H9 (cell line): ENCODE measurements at regions not wholly inside any gene's neighbourhood (a gene's known extent, or its start where the extent isn't known, plus 50 kb on each side); places are given as distances from the start of the nearest gene placed in this dataset.

Source experiments
- DNase-seq: peaks from one replicate; pipeline ENCODE4 v3.0.0-alpha.2; 2017
- H2AFZ ChIP-seq: one replicate; pipeline ENCODE4 v1.6.1; 2013; ENCODE audit warnings: mild to moderate bottlenecking, low read length, control low read depth, moderate library complexity
- H2AK5ac ChIP-seq: 2 replicates; pipeline ENCODE4 v1.6.1; 2013; ENCODE audit warnings: low read length, control low read depth, mixed read lengths; ENCODE audit not compliant: insufficient read length
- H2BK120ac ChIP-seq: one replicate; pipeline ENCODE4 v1.6.1; 2013; ENCODE audit warnings: low read depth, mild to moderate bottlenecking, low read length, control low read depth, inconsistent platforms; ENCODE audit not compliant: poor library complexity, severe bottlenecking
- H2BK12ac ChIP-seq: 2 replicates; pipeline ENCODE4 v1.6.1; 2013; ENCODE audit warnings: low read length, control low read depth, mixed read lengths, low read depth; ENCODE audit not compliant: insufficient read length
- H2BK15ac ChIP-seq: 2 replicates; pipeline ENCODE4 v1.6.1; 2013; ENCODE audit warnings: low read depth, low read length, control low read depth
- H2BK20ac ChIP-seq: one replicate; pipeline ENCODE4 v1.6.1; 2013; ENCODE audit warnings: low read depth, mild to moderate bottlenecking, low read length, control low read depth, inconsistent platforms; ENCODE audit not compliant: poor library complexity, severe bottlenecking
- H2BK5ac ChIP-seq: 2 replicates; pipeline ENCODE4 v1.6.1; 2013; ENCODE audit warnings: low read length, control low read depth, mixed read lengths; ENCODE audit not compliant: insufficient read length
- H3K14ac ChIP-seq: 2 replicates; pipeline ENCODE4 v1.6.1; 2013; ENCODE audit warnings: low read length, control low read depth; ENCODE audit not compliant: insufficient read depth
- H3K18ac ChIP-seq: 2 replicates; pipeline ENCODE4 v1.6.1; 2013; ENCODE audit warnings: low read depth, mild to moderate bottlenecking, mixed read lengths, low read length, control low read depth; ENCODE audit not compliant: insufficient read length
- H3K23ac ChIP-seq: 2 replicates; pipeline ENCODE4 v1.6.1; 2013; ENCODE audit warnings: low read length, control low read depth, mixed read lengths, low read depth; ENCODE audit not compliant: insufficient read length
- H3K23me2 ChIP-seq: 2 replicates; pipeline ENCODE4 v1.6.1; 2013; ENCODE audit warnings: low read depth, mild to moderate bottlenecking, mixed read lengths, low read length, control low read depth; ENCODE audit not compliant: insufficient read length, poor library complexity, severe bottlenecking
- H3K27ac ChIP-seq: 2 replicates; pipeline ENCODE4 v1.5.1; 2013; ENCODE audit warnings: low read length, control low read depth, mixed read lengths, low read depth; ENCODE audit not compliant: insufficient read length
- H3K27me3 ChIP-seq: 2 replicates; pipeline ENCODE4 v1.6.1; 2013; ENCODE audit warnings: low read length, control low read depth, inconsistent platforms; ENCODE audit not compliant: insufficient read depth
- H3K4ac ChIP-seq: 2 replicates; pipeline ENCODE4 v1.6.1; 2013; ENCODE audit warnings: low read depth, mild to moderate bottlenecking, control low read depth, inconsistent platforms, low read length, moderate library complexity
- H3K4me1 ChIP-seq: 2 replicates; pipeline ENCODE4 v1.6.1; 2013; ENCODE audit warnings: low read length, control low read depth, inconsistent platforms; ENCODE audit not compliant: insufficient read depth
- H3K4me2 ChIP-seq: 2 replicates; pipeline ENCODE4 v1.6.1; 2013; ENCODE audit warnings: low read length, control low read depth, mixed read lengths; ENCODE audit not compliant: insufficient read length, insufficient read depth
- H3K56ac ChIP-seq: 2 replicates; pipeline ENCODE4 v1.6.1; 2013; ENCODE audit warnings: low read depth, mild to moderate bottlenecking, mixed read lengths, low read length, control low read depth; ENCODE audit not compliant: insufficient read length
- H3K79me1 ChIP-seq: 2 replicates; pipeline ENCODE4 v1.6.1; 2013; ENCODE audit warnings: low read depth, mild to moderate bottlenecking, moderate library complexity, low read length, control low read depth, inconsistent platforms; ENCODE audit not compliant: insufficient read depth, poor library complexity, severe bottlenecking
- H3K79me2 ChIP-seq: 2 replicates; pipeline ENCODE4 v1.6.1; 2013; ENCODE audit warnings: low read length, control low read depth, inconsistent platforms; ENCODE audit not compliant: insufficient read depth
- H3K9ac ChIP-seq: 2 replicates; pipeline ENCODE4 v1.6.1; 2013; ENCODE audit warnings: low read length, control low read depth, mixed read lengths; ENCODE audit not compliant: insufficient read length; ENCODE audit errors: extremely low read depth
- H3K9me3 ChIP-seq: one replicate; pipeline ENCODE4 v1.6.1; 2013; ENCODE audit warnings: low read depth, low read length, inconsistent platforms; ENCODE audit not compliant: control insufficient read depth
- H3T11ph ChIP-seq: one replicate; pipeline ENCODE4 v1.6.1; 2013; ENCODE audit warnings: mild to moderate bottlenecking, low read length, control low read depth, inconsistent platforms
- H4K20me1 ChIP-seq: one replicate; pipeline ENCODE4 v1.6.1; 2013; ENCODE audit not compliant: control insufficient read depth, insufficient read length, insufficient read depth
- H4K5ac ChIP-seq: 2 replicates; pipeline ENCODE4 v1.6.1; 2013; ENCODE audit warnings: low read depth, mild to moderate bottlenecking, mixed read lengths, low read length, control low read depth; ENCODE audit not compliant: insufficient read length
- H4K8ac ChIP-seq: replicated peaks from 2 replicates; pipeline ENCODE4 v1.6.1; 2013; ENCODE audit warnings: low read length, control low read depth, mixed read lengths, low read depth; ENCODE audit not compliant: insufficient read length
- H4K91ac ChIP-seq: 2 replicates; pipeline ENCODE4 v1.6.1; 2013; ENCODE audit warnings: low read depth, mild to moderate bottlenecking, moderate library complexity, mixed read lengths, low read length, control low read depth; ENCODE audit not compliant: insufficient read length
- H3K27ac Mint-ChIP-seq, 3 experiments: 2 replicates in 2 of 3; 3 replicates in 1 of 3; pipeline ENCODE4 v1.8.0; 2020 to 2021; ENCODE audit warnings: mixed read lengths in 3 of 3, mild to moderate bottlenecking in 1 of 3, moderate library complexity in 1 of 3
- H3K27me3 Mint-ChIP-seq: 2 replicates; pipeline ENCODE4 v1.8.0; 2021; ENCODE audit warnings: low read depth, mild to moderate bottlenecking, moderate library complexity, mixed read lengths
- H3K36me3 Mint-ChIP-seq, 3 experiments: 2 replicates in 2 of 3; 3 replicates in 1 of 3; pipeline ENCODE4 v1.8.0; 2020 to 2021; ENCODE audit warnings: low read depth in 3 of 3, mixed read lengths in 3 of 3; ENCODE audit not compliant: insufficient read depth in 1 of 3
- H3K4me1 Mint-ChIP-seq, 2 experiments: 2 replicates each; pipeline ENCODE4 v1.8.0; 2020; ENCODE audit warnings: mixed read lengths in 2 of 2
- H3K4me3 Mint-ChIP-seq, 2 experiments: 2 replicates in 1 of 2; 3 replicates in 1 of 2; pipeline ENCODE4 v1.8.0; 2020 to 2021; ENCODE audit warnings: mild to moderate bottlenecking in 2 of 2, mixed read lengths in 2 of 2, moderate library complexity in 1 of 2
- H3K9me3 Mint-ChIP-seq, 2 experiments: 2 replicates in 1 of 2; 3 replicates in 1 of 2; pipeline ENCODE4 v1.8.0; 2020; ENCODE audit warnings: mild to moderate bottlenecking in 2 of 2, mixed read lengths in 2 of 2, moderate library complexity in 1 of 2
- WGBS: extraction: QIAGEN DNeasy Blood & Tissue Kit; methylation state at CpG from one replicate; pipeline ENCODE4 v1.1.7; 2013; ENCODE audit warnings: missing lambda C conversion rate, low lambda C conversion rate, mixed read lengths; ENCODE audit not compliant: insufficient read length; ENCODE audit errors: extremely low coverage; 5-methylcytosine and 5-hydroxymethylcytosine counted together
- TF ChIP-seq, protein P1 (sequence below): fragments of 200-600 bp; sonication (generic); conservative IDR thresholded peaks from 3 replicates; pipeline ENCODE4 v1.8.0; 2021; ENCODE audit warnings: antibody characterized with exemption, mild to moderate bottlenecking

DNA sequence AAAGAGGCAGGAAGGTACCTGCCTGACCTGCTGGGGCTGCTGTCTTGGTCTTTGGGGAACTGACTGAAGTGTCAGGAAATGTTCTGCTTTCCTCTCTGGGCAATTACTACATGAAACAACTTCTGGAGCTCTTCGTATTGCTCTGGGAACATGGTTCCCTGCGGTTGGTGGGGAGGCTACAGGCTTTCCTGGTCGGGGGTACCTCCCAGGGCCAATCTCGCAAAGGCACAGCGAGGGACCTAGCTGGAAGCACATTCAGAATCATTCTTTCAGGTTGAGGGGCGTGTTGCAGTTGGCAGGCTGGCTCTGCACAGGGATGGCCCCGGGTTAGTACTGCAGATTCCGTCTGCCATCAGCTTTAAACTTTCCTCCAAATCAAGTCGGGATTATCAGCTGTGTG, 88.9 kb upstream of the RANBP3L start:
- H3K23me2 ChIP-seq = no peaks in the 10 kb centered on the region
- no peak overlapping the region for H2BK20ac ChIP-seq
- no peak overlapping the region for H2BK120ac ChIP-seq
- no CpG with 5 or more reads among the region's 9 CpGs for WGBS
- no peak overlapping the region for H3K27ac ChIP-seq
- no peak overlapping the region for H3K4ac ChIP-seq
- no peak overlapping the region for H2BK15ac ChIP-seq
- no peak overlapping the region for H4K5ac ChIP-seq
- TF ChIP-seq, protein P1, sequence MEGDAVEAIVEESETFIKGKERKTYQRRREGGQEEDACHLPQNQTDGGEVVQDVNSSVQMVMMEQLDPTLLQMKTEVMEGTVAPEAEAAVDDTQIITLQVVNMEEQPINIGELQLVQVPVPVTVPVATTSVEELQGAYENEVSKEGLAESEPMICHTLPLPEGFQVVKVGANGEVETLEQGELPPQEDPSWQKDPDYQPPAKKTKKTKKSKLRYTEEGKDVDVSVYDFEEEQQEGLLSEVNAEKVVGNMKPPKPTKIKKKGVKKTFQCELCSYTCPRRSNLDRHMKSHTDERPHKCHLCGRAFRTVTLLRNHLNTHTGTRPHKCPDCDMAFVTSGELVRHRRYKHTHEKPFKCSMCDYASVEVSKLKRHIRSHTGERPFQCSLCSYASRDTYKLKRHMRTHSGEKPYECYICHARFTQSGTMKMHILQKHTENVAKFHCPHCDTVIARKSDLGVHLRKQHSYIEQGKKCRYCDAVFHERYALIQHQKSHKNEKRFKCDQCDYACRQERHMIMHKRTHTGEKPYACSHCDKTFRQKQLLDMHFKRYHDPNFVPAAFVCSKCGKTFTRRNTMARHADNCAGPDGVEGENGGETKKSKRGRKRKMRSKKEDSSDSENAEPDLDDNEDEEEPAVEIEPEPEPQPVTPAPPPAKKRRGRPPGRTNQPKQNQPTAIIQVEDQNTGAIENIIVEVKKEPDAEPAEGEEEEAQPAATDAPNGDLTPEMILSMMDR = no peak
- no peak overlapping the region for H2AFZ ChIP-seq
- H3K14ac ChIP-seq = no peak overlapping the region
- H3K4me1 ChIP-seq = no peaks in the 10 kb centered on the region
- Mint-ChIP-seq H3K4me1 (peaks cover 11 to 13% of the 10 kb centered on the region in 2 experiments), H3K27me3 (no peaks in the 10 kb centered on the region; the same call in 1 of the 2 replicates), H3K4me3 (no peak overlapping the region), H3K36me3 (no peaks in the 10 kb centered on the region), H3K9me3 (no peaks in the 10 kb centered on the region), H3K27ac (no peak overlapping the region; a peak in 1 of 7 replicates)
- H3K79me2 ChIP-seq = no peaks in the 10 kb centered on the region
- no peak overlapping the region for H3K9ac ChIP-seq
- no peak overlapping the region for H3T11ph ChIP-seq
- DNase-seq = no peak
- no peak overlapping the region for H3K23ac ChIP-seq
- no peak overlapping the region for H2AK5ac ChIP-seq
- H2BK12ac ChIP-seq = no peak overlapping the region
- no peaks in the 10 kb centered on the region for H3K9me3 ChIP-seq
- H4K20me1 ChIP-seq = no peaks in the 10 kb centered on the region
- H3K4me2 ChIP-seq = no peak overlapping the region
- no peak overlapping the region for H4K91ac ChIP-seq
- no peaks in the 10 kb centered on the region for H3K79me1 ChIP-seq
- no peaks in the 10 kb centered on the region for H3K27me3 ChIP-seq
- H4K8ac ChIP-seq = no peak overlapping the region
- H2BK5ac ChIP-seq = no peak overlapping the region
- no peak overlapping the region for H3K56ac ChIP-seq
- no peak overlapping the region for H3K18ac ChIP-seq
